Liver (tissue), 8 donors: ENCODE measurements at regions not wholly inside any gene's neighbourhood (a gene's known extent, or its start where the extent isn't known, plus 50 kb on each side); places are given as distances from the start of the nearest gene placed in this dataset.

Experiments
- DNase-seq: peaks from one replicate; pipeline ENCODE4 v3.0.0-alpha.2; 2017; ENCODE audit warnings: low spot score
- H3K27ac ChIP-seq, 2 donors: one replicate each; pipeline ENCODE4 v1.7.0; 2013; ENCODE audit warnings: inconsistent platforms in 2 of 2, low read length in 2 of 2, control low read depth in 1 of 2, low read depth in 1 of 2, mild to moderate bottlenecking in 1 of 2
- H3K27me3 ChIP-seq, 4 donors: one replicate each; pipeline versions ENCODE4 v1.6.1 to v1.7.0; 2013; ENCODE audit warnings: low read length in 3 of 4, inconsistent platforms in 1 of 4, mild to moderate bottlenecking in 1 of 4, moderate library complexity in 1 of 4; ENCODE audit not compliant: control insufficient read depth in 4 of 4, insufficient read depth in 4 of 4
- H3K36me3 ChIP-seq, 4 donors: one replicate each; pipeline versions ENCODE4 v1.6.1 to v1.7.0; 2013; ENCODE audit warnings: low read length in 3 of 4, mild to moderate bottlenecking in 3 of 4, low read depth in 1 of 4, moderate library complexity in 1 of 4; ENCODE audit not compliant: control insufficient read depth in 4 of 4, insufficient read depth in 3 of 4
- H3K4me1 ChIP-seq, 4 donors: one replicate each; pipeline versions ENCODE4 v1.6.1 to v1.7.0; 2013; ENCODE audit warnings: low read length in 3 of 4, mild to moderate bottlenecking in 3 of 4, moderate library complexity in 1 of 4; ENCODE audit not compliant: control insufficient read depth in 4 of 4, insufficient read depth in 4 of 4
- H3K4me3 ChIP-seq, 3 donors: one replicate each; pipeline versions ENCODE4 v1.6.1 to v1.7.0; 2013; ENCODE audit warnings: low read length in 3 of 3, control low read depth in 1 of 3, low read depth in 1 of 3, mild to moderate bottlenecking in 1 of 3
- H3K9ac ChIP-seq, 2 donors: one replicate each; pipeline ENCODE4 v1.7.0; 2013; ENCODE audit warnings: low read length in 2 of 2, mild to moderate bottlenecking in 2 of 2, moderate library complexity in 2 of 2, control low read depth in 1 of 2, low read depth in 1 of 2
- H3K9me3 ChIP-seq, 4 donors: one replicate each; pipeline versions ENCODE4 v1.6.1 to v1.7.0; 2013; ENCODE audit warnings: low read length in 3 of 4; ENCODE audit not compliant: control insufficient read depth in 4 of 4
- ATF3 ChIP-seq: IDR thresholded peaks from 2 replicates; pipeline ENCODE4 v1.6.1; 2016; ENCODE audit warnings: antibody characterized with exemption
- CTCF ChIP-seq: fragments of 150-350 bp; IDR thresholded peaks from 2 replicates; pipeline ENCODE4 v1.5.1; 2017; ENCODE audit warnings: improper control_type of control experiment, low read depth, low read length; ENCODE audit not compliant: missing input control
- EGR1 ChIP-seq, 2 donors: IDR thresholded peaks; 2 replicates each; pipeline ENCODE4 v1.6.1; 2016 to 2018; ENCODE audit warnings: antibody characterized with exemption in 2 of 2, low read depth in 2 of 2
- FOXA1 ChIP-seq: IDR thresholded peaks from 2 replicates; pipeline ENCODE4 v1.6.1; 2016; ENCODE audit warnings: antibody characterized with exemption
- FOXA2 ChIP-seq: IDR thresholded peaks from 2 replicates; pipeline ENCODE4 v1.6.1; 2016; ENCODE audit warnings: antibody characterized with exemption
- GABPA ChIP-seq, 2 donors: IDR thresholded peaks in 1 of 2; conservative IDR thresholded peaks in 1 of 2; 2 replicates each; pipeline ENCODE4 v1.6.1; 2016; ENCODE audit warnings: antibody characterized with exemption in 2 of 2, mild to moderate bottlenecking in 1 of 2, moderate library complexity in 1 of 2
- HNF4A ChIP-seq, 2 donors: conservative IDR thresholded peaks; 2 replicates each; pipeline ENCODE4 v1.6.1; 2016; ENCODE audit warnings: antibody characterized with exemption in 2 of 2, mild to moderate bottlenecking in 2 of 2
- HNF4G ChIP-seq: IDR thresholded peaks from 2 replicates; pipeline ENCODE4 v1.6.1; 2016; ENCODE audit warnings: antibody characterized with exemption
- JUND ChIP-seq, 2 donors: IDR thresholded peaks; 2 replicates each; pipeline ENCODE4 v1.6.1; 2016; ENCODE audit warnings: antibody characterized with exemption in 2 of 2
- MAX ChIP-seq: IDR thresholded peaks from 2 replicates; pipeline ENCODE4 v1.6.1; 2016; ENCODE audit warnings: antibody characterized with exemption
- NR2F2 ChIP-seq: IDR thresholded peaks from 2 replicates; pipeline ENCODE4 v1.6.1; 2016; ENCODE audit warnings: antibody characterized with exemption
- RAD21 ChIP-seq, 2 donors: IDR thresholded peaks; 2 replicates each; pipeline ENCODE4 v1.6.1; 2016; ENCODE audit warnings: antibody characterized with exemption in 2 of 2, mild to moderate bottlenecking in 2 of 2
- REST ChIP-seq: IDR thresholded peaks from 2 replicates; pipeline ENCODE4 v1.6.1; 2016; ENCODE audit warnings: antibody characterized with exemption, mild to moderate bottlenecking
- SP1 ChIP-seq: IDR thresholded peaks from 2 replicates; pipeline ENCODE4 v1.6.1; 2018; ENCODE audit warnings: antibody characterized with exemption, mild to moderate bottlenecking
- TAF1 ChIP-seq: conservative IDR thresholded peaks from 2 replicates; pipeline ENCODE4 v1.6.1; 2016; ENCODE audit warnings: antibody characterized with exemption, mild to moderate bottlenecking
- YY1 ChIP-seq: IDR thresholded peaks from 2 replicates; pipeline ENCODE4 v1.6.1; 2016; ENCODE audit warnings: antibody characterized with exemption, mild to moderate bottlenecking
- ZBTB33 ChIP-seq: IDR thresholded peaks from 2 replicates; pipeline ENCODE4 v1.6.1; 2016; ENCODE audit warnings: antibody characterized with exemption
- WGBS: extraction: QIAGEN DNeasy Blood & Tissue Kit; methylation state at CpG from one replicate; pipeline ENCODE4 v1.1.7; 2013; 5-methylcytosine and 5-hydroxymethylcytosine counted together
- donor health status: healthy.
- donor health status: healthy.
- donor health status: healthy.
- donor health status: healthy.
- donor health status: healthy.

GRCh38 chr11:19409307-19409706 is 168.6 kb upstream of the E2F8 start (continued):
- TF ChIP-seq MAX (no peak), ZBTB33 (no peak), SP1 (no peak)

GRCh38 chr11:19407677-19408270 is 167.0 kb upstream of the E2F8 start:
- Histone ChIP-seq H3K9ac (no peak overlapping the region), H3K4me3 (no peak overlapping the region), H3K4me1 (peaks cover 2 to 22% (median 6%) of the 10 kb centered on the region in 4 donors), H3K9me3 (no peaks in the 10 kb centered on the region), H3K27ac (no peak overlapping the region), H3K27me3 (no peaks in the 10 kb centered on the region), H3K36me3 (no peaks in the 10 kb centered on the region)
- TF ChIP-seq HNF4G (no peak), NR2F2 (no peak), ATF3 (no peak), YY1 (no peak), FOXA1 (no peak), MAX (no peak), TAF1 (no peak), JUND (IDR thresholded peaks at IDR 0.05) (no peak), GABPA (IDR thresholded peaks at IDR 0.05 in 1 of 2, conservative IDR thresholded peaks at IDR 0.05 in 1 of 2) (no peak), FOXA2 (no peak)
- no peak for DNase-seq
- 90% methylated on average over 17 of the region's 17 CpGs for WGBS

GRCh38 chr11:19405966-19406365 is 165.2 kb upstream of the E2F8 start:
- Histone ChIP-seq H3K4me1 (peaks cover 2 to 22% (median 6%) of the 10 kb centered on the region in 4 donors), H3K27me3 (no peaks in the 10 kb centered on the region), H3K9me3 (no peaks in the 10 kb centered on the region), H3K27ac (no peak overlapping the region), H3K9ac (no peak overlapping the region), H3K4me3 (no peak overlapping the region), H3K36me3 (no peaks in the 10 kb centered on the region)
- WGBS: 86% methylated on average over 4 of the region's 4 CpGs
- no peak for TF ChIP-seq HNF4G
- TF ChIP-seq ATF3: no peak
- no peak for TF ChIP-seq EGR1 (IDR thresholded peaks at IDR 0.05; ENCODE audit: low read depth in 2 of 2)
- TF ChIP-seq GABPA (IDR thresholded peaks at IDR 0.05 in 1 of 2, conservative IDR thresholded peaks at IDR 0.05 in 1 of 2): no peak
- TF ChIP-seq CTCF: no peak
- TF ChIP-seq NR2F2: no peak
- no peak for TF ChIP-seq FOXA2
- TF ChIP-seq JUND (IDR thresholded peaks at IDR 0.05): no peak
- no peak for TF ChIP-seq TAF1
- no peak for TF ChIP-seq ZBTB33
- TF ChIP-seq MAX: no peak
- no peak for TF ChIP-seq SP1
- no peak for TF ChIP-seq HNF4A (conservative IDR thresholded peaks at IDR 0.05)
- no peak for TF ChIP-seq REST
- no peak for TF ChIP-seq RAD21 (IDR thresholded peaks at IDR 0.05)
- TF ChIP-seq FOXA1: no peak
- no peak for DNase-seq
